ENCODE measurements at regions not wholly inside any gene's neighbourhood (a gene's known extent, or its start where the extent isn't known, plus 50 kb on each side); places are given as distances from the start of the nearest gene placed in this dataset.

DNA sequence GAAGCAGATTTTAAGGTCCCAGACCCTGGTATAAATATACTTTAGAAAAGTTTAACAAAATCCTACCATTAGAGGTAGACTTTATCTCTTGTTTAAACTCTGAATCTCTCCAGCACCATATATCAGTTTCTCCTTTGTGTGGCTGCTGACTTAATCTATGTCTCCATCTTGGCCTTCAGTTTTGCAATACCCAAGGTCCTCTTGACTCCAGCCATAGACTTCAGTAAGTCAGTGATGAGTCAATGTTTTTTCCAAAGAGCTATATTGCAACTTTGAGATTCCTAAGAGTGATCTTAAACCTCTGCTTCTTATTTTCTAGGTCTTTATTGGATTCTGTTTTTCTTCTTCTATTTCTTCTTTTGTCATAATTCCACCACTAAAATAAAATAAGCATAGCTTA lies 50.8 kb upstream of the ADGRL3 start:
- no peak for TF ChIP-seq POLR2A (IDR thresholded peaks at IDR 0.05)
- TF ChIP-seq CTCF (IDR thresholded peaks at IDR 0.05): no peak
